GM18861 (cell line): ENCODE measurements at regions not wholly inside any gene's neighbourhood (a gene's known extent, or its start where the extent isn't known, plus 50 kb on each side); places are given as distances from the start of the nearest gene placed in this dataset.

Source experiments
- ATAC-seq: cut with Tn5 transposase; IDR thresholded peaks from one replicate; pipeline ENCODE4 v1.9.1; 2021; ENCODE audit not compliant: unreplicated experiment

- ATAC-seq: no peak
These were observed 54.0 kb upstream of the DLG1 start for GRCh38 chr3:197352382-197352781.

GRCh38 chr3:197350446-197350845, 52.0 kb upstream of the DLG1 start:
- ATAC-seq: no peak

GRCh38 chr3:197349368-197349767, 51.0 kb upstream of the DLG1 start:
- ATAC-seq: no peak
